Esophagus muscularis mucosa (tissue), 3 donors: ENCODE measurements at regions not wholly inside any gene's neighbourhood (a gene's known extent, or its start where the extent isn't known, plus 50 kb on each side); places are given as distances from the start of the nearest gene placed in this dataset.

ENCODE experiments used
- POLR2A ChIP-seq: fragments of 450-650 bp; IDR thresholded peaks from one replicate; pipeline ENCODE4 v1.6.1; 2017; ENCODE audit warnings: antibody characterized with exemption, moderate library complexity, mild to moderate bottlenecking, low read depth
- TF ChIP-seq, protein P1 (sequence below), 3 experiments: fragments of 200-600 bp in 2 of 3; fragments of 450-650 bp in 1 of 3; sonication (generic) in 2 of 3; IDR thresholded peaks; one replicate each; pipeline ENCODE4 v1.5.1; 2017 to 2019; ENCODE audit warnings: antibody characterized with exemption in 3 of 3, mild to moderate bottlenecking in 2 of 3, moderate library complexity in 1 of 3

DNA sequence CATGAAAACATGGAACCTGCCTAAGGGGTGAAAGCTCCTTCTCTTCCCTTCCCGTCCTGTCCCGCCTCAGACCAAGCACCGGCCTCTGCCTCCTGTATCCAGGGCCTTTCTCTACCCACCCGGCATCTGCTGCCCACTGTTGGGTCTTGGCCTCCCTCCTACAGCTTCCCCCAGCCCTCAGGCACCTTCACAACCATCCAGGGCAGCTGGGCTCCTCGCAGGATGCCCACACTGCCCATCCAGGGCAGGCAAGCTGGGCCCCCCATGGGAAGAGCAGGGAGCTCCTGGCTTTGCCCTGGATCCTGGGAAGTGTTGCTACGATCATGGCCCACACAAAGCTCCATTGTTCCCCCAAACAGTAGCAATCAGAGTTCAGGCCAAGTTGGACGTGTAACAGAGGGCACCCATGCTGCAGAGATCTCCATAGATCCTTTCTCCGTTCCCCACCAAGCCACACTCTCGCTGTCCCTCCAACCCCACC, 206.6 kb downstream of the NDUFA10 start:
- TF ChIP-seq, protein P1, sequence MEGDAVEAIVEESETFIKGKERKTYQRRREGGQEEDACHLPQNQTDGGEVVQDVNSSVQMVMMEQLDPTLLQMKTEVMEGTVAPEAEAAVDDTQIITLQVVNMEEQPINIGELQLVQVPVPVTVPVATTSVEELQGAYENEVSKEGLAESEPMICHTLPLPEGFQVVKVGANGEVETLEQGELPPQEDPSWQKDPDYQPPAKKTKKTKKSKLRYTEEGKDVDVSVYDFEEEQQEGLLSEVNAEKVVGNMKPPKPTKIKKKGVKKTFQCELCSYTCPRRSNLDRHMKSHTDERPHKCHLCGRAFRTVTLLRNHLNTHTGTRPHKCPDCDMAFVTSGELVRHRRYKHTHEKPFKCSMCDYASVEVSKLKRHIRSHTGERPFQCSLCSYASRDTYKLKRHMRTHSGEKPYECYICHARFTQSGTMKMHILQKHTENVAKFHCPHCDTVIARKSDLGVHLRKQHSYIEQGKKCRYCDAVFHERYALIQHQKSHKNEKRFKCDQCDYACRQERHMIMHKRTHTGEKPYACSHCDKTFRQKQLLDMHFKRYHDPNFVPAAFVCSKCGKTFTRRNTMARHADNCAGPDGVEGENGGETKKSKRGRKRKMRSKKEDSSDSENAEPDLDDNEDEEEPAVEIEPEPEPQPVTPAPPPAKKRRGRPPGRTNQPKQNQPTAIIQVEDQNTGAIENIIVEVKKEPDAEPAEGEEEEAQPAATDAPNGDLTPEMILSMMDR (IDR thresholded peaks at IDR 0.05), result no peak
- TF ChIP-seq POLR2A, result no peak
